Transverse colon (tissue), 4 donors: ENCODE measurements at regions not wholly inside any gene's neighbourhood (a gene's known extent, or its start where the extent isn't known, plus 50 kb on each side); places are given as distances from the start of the nearest gene placed in this dataset.

Experiments used
- DNase-seq: peaks from one replicate; pipeline ENCODE4 v3.0.0-alpha.2; 2019
- H3K27ac ChIP-seq, 4 donors: fragments of 200-600 bp; sonication (generic); 2 replicates each; pipeline ENCODE4 v1.5.1; 2016 to 2018; ENCODE audit warnings: inconsistent platforms in 4 of 4
- H3K27me3 ChIP-seq: fragments of 200-600 bp; sonication (generic); 2 replicates; pipeline ENCODE4 v1.5.1; 2017; ENCODE audit warnings: inconsistent platforms
- H3K36me3 ChIP-seq, 4 donors: fragments of 200-600 bp; sonication (generic); 2 replicates each; pipeline ENCODE4 v1.5.1; 2017 to 2019; ENCODE audit warnings: inconsistent platforms in 4 of 4
- H3K4me1 ChIP-seq, 4 donors: fragments of 200-600 bp; sonication (generic); 2 replicates each; pipeline ENCODE4 v1.5.1; 2017 to 2020; ENCODE audit warnings: inconsistent platforms in 4 of 4
- H3K4me3 ChIP-seq, 4 donors: fragments of 200-600 bp; sonication (generic); 1 replicate in 1 of 4; 2 replicates in 3 of 4; pipeline versions ENCODE4 v1.5.1 to v1.6.1; 2017 to 2019; ENCODE audit warnings: inconsistent platforms in 4 of 4
- H3K9me3 ChIP-seq, 2 donors: fragments of 200-600 bp; sonication (generic); 2 replicates each; pipeline ENCODE4 v1.5.1; 2017 to 2019; ENCODE audit warnings: inconsistent platforms in 2 of 2
- EP300 ChIP-seq: sonication (generic); formaldehyde crosslinking; IDR thresholded peaks from one replicate; pipeline ENCODE4 v1.6.1; 2017; ENCODE audit warnings: antibody characterized with exemption, low read depth
- POLR2A ChIP-seq: fragments of 450-650 bp; IDR thresholded peaks from one replicate; pipeline ENCODE4 v1.6.1; 2016; ENCODE audit warnings: antibody characterized with exemption, mild to moderate bottlenecking, moderate library complexity
- POLR2AphosphoS5 ChIP-seq, 3 donors: sonication (generic); formaldehyde crosslinking; IDR thresholded peaks; one replicate each; pipeline ENCODE4 v1.6.1; 2016; ENCODE audit warnings: antibody characterized with exemption in 3 of 3
- WGBS, 2 donors: methylation state at CpG; one replicate each; pipeline ENCODE4 v1.1.5; 2018; ENCODE audit warnings: low coverage in 1 of 2; 5-methylcytosine and 5-hydroxymethylcytosine counted together
- in situ Hi-C, 4 donors: fragments of 200-750 bp; cut with MboI; loops; one replicate each; pipeline versions ENCODE4 v1.15.0 to v1.15.1; 2017; ENCODE audit warnings: low sequenced_read_pairs in 3 of 4, low pct_ligation_motif_present in 1 of 4, low pct_unique_long_range_greater_than_20kb in 1 of 4
- intact Hi-C: fragments of 100-400 bp; cut with DNase I; formaldehyde crosslinking; loops from one replicate; pipeline ENCODE4 v1.15.1; 2023; ENCODE audit warnings: low total_unique reads
- TF ChIP-seq, protein P1 (sequence below), 5 experiments: fragments of 200-600 bp in 3 of 5; fragments of 450-650 bp in 2 of 5; sonication (generic) in 3 of 5; IDR thresholded peaks; 1 replicate in 2 of 5; 2 replicates in 3 of 5; pipeline ENCODE4 v1.5.1; 2016 to 2017; ENCODE audit warnings: antibody characterized with exemption in 5 of 5, inconsistent platforms in 3 of 5, mild to moderate bottlenecking in 2 of 5, moderate library complexity in 1 of 5

DNA sequence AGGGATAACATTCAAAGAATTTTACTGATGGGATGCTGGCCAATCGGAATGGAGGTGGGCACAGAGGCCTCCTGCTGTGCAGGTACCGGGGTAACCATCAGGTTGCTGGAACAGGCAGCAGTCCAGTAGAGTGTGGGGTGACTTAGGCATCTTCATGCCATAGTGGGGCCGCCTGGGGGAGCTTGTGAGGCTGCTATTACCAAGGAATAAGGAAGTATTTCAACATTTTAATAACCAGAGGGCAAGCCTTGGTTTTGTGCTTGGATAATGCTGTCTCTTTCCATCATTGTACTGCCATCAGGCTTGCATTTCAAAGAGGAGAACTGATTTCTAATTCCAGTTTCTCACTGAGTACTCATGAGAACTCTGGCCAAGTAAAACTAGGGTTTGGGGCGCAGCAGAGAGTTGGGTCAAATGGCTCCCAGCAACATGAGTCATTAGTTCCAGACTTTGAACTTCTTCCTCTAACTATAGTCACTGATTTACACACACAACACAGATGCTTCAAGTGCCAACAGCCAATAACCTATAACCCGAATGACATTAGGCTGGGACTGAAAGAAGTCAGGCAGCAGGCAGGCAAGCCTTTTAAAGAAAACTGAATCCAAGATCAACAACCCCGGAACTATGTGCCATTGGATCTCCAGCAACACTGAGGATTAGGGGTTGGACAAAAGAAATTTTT is 56.1 kb upstream of the FHL2 start:
- Histone ChIP-seq H3K36me3 (no peaks in the 10 kb centered on the region), H3K9me3 (no peaks in the 10 kb centered on the region)
- intact Hi-C loops: no loop called here

DNA sequence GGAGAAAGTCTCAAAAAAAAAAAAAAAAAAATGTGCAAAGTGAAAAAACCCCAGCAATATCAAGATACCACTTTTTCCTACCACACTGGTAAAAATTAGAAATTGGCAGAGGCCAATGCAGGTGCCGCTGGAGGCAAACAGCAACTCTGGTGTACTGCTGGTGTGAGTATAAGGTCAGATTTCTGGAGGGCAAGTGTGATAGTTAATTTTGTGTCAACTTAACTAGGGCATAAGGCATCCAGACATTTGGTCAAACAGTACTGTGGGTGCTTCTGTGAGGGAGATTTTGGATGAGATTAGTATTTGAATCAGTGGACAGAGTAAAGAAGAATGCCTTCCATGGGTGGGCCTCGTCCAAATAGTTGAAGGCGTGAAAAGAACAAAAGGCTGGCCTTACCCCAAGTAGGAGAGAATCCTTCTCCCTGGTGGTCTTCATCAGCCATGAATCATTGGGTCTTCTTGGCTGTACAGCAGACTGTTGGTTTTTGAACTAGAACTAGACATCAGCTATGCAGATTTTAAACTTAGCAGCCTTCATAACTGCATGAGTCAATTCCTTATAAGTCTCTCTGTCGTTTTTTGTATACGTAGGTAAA is 52.8 kb upstream of the FHL2 start:
- Histone ChIP-seq H3K36me3 (no peaks in the 10 kb centered on the region), H3K27me3 (no peaks in the 10 kb centered on the region), H3K4me1 (peaks cover 0 to 38% (median 17%) of the 10 kb centered on the region in 4 donors), H3K4me3 (no peak overlapping the region), H3K27ac (no peak overlapping the region), H3K9me3 (no peaks in the 10 kb centered on the region)
- in situ Hi-C loops: no loop called here
- 75 to 81% methylated on average over 5 of the region's 5 CpGs for WGBS, 2 donors
- intact Hi-C loops: no loop called here
- TF ChIP-seq POLR2A (no peak), EP300 (no peak), POLR2AphosphoS5 (IDR thresholded peaks at IDR 0.05) (no peak)
- TF ChIP-seq, protein P1, sequence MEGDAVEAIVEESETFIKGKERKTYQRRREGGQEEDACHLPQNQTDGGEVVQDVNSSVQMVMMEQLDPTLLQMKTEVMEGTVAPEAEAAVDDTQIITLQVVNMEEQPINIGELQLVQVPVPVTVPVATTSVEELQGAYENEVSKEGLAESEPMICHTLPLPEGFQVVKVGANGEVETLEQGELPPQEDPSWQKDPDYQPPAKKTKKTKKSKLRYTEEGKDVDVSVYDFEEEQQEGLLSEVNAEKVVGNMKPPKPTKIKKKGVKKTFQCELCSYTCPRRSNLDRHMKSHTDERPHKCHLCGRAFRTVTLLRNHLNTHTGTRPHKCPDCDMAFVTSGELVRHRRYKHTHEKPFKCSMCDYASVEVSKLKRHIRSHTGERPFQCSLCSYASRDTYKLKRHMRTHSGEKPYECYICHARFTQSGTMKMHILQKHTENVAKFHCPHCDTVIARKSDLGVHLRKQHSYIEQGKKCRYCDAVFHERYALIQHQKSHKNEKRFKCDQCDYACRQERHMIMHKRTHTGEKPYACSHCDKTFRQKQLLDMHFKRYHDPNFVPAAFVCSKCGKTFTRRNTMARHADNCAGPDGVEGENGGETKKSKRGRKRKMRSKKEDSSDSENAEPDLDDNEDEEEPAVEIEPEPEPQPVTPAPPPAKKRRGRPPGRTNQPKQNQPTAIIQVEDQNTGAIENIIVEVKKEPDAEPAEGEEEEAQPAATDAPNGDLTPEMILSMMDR (IDR thresholded peaks at IDR 0.05): no peak
- no peak for DNase-seq

More for the DNA sequence above, 56.1 kb upstream of the FHL2 start:
- DNase-seq: peak; percentile 51
- in situ Hi-C loops: no loop called here
- no peaks in the 10 kb centered on the region for H3K27me3 ChIP-seq
- peaks cover 0 to 25% (median 15%) of the 10 kb centered on the region in 4 donors for H3K4me1 ChIP-seq
- TF ChIP-seq EP300 (no peak), POLR2AphosphoS5 (IDR thresholded peaks at IDR 0.05) (peak in 2 of 3 donors; percentile 37 to 66)
- TF ChIP-seq, protein P1 (IDR thresholded peaks at IDR 0.05): peak in 4 of 5 experiments; percentile 19 to 52 (median 32)
- WGBS, 2 donors: 48 to 64% methylated on average over 2 to 6 of the region's 6 CpGs
- H3K4me3 ChIP-seq: no peak overlapping the region
- peak overlapping the region; percentile 68 to 79 (median 76) for H3K27ac ChIP-seq

DNA sequence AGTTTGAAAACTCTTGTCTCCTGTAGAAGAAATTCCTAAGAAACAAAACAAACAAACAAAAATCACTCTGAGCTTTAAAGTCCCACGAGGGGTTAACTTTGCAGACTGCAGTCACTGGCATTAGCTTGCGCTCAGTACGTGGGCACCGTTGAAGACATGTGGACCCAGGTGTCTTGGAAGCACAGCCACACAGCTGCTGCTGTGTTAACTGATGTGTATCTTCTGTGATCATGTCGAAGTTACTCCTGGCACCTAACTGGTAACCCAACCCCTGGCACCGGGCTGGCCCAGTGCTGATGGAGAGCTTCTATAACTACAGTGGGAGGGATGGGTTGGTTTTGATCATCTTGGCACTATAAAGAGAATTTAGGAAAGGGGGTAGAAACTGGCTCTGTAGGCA is 51.6 kb upstream of the FHL2 start:
- Histone ChIP-seq H3K9me3 (no peaks in the 10 kb centered on the region), H3K4me1 (peaks cover 0 to 31% (median 12%) of the 10 kb centered on the region in 4 donors), H3K36me3 (no peaks in the 10 kb centered on the region), H3K4me3 (no peak overlapping the region), H3K27me3 (no peaks in the 10 kb centered on the region), H3K27ac (peak overlapping the region; percentile 63 to 79 (median 74))
- TF ChIP-seq POLR2A (no peak), POLR2AphosphoS5 (IDR thresholded peaks at IDR 0.05) (no peak), EP300 (no peak)
- TF ChIP-seq, protein P1 (IDR thresholded peaks at IDR 0.05): no peak
- in situ Hi-C loops: no loop called here
- 49 to 53% methylated on average over 4 to 6 of the region's 6 CpGs for WGBS, 2 donors
- intact Hi-C loops: no loop called here
- DNase-seq: no peak

DNA sequence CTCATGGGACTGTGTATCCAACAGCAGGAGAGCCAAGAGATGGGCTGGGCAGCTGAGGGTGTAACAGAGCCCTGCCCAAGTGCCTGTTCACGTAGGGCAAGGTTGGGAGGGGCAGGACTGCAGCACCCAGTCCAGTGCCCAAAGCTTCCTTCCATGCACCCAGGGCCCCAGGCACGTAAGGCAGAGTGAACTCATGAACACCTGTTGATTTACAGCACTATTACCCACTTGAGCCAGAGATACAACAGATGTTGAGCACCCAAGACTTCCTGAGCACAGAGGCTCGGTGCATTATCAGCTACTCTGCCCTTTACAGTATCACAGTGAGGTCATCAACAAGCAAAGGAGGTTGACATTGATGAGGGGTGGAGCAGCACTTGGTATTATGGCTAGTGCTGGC is 50.2 kb upstream of the FHL2 start:
- H3K27ac ChIP-seq: peak overlapping the region; percentile 63 to 79 (median 74)

More for the DNA sequence above, 50.2 kb upstream of the FHL2 start:
- Histone ChIP-seq H3K9me3 (no peaks in the 10 kb centered on the region), H3K4me1 (peaks cover 4 to 30% (median 8%) of the 10 kb centered on the region in 4 donors), H3K27me3 (no peaks in the 10 kb centered on the region), H3K36me3 (no peaks in the 10 kb centered on the region), H3K4me3 (no peak overlapping the region)
- in situ Hi-C loops: no loop called here
- intact Hi-C loops: loop anchor here (10.0 kb wide), 1 partner anchor 54 kb away; the partner anchor contains the start of gene FHL2
- peak; percentile 85 for DNase-seq
- TF ChIP-seq, protein P1 (IDR thresholded peaks at IDR 0.05): no peak
- TF ChIP-seq POLR2AphosphoS5 (IDR thresholded peaks at IDR 0.05) (peak; percentile 39 to 84 (median 81)), EP300 (no peak), POLR2A (peak; percentile 50)
- WGBS, 2 donors: 46% methylated on average over 3 of the region's 3 CpGs; no CpG with 5 or more reads in 1 of the 2 donors
